ENCODE measurements at regions not wholly inside any gene's neighbourhood (a gene's known extent, or its start where the extent isn't known, plus 50 kb on each side); places are given as distances from the start of the nearest gene placed in this dataset.

GRCh38 chr6:9623985-9624384 lies 790.9 kb downstream of the TFAP2A start:
- ChIA-PET CTCF (no interaction called here), POLR2A (no interaction called here), RAD21 (ENCODE audit: low non-redundant PET in 1 of 2, low total read pairs in 2 of 2, uncharacterized antibody in 2 of 2, unreplicated experiment in 2 of 2) (interaction anchor here in 1 of 2 experiments (0.6 kb wide), 1 partner anchor 87 kb away, joined by 3 read pairs; no protein-coding TSS in a partner anchor)
- no peak for DNase-seq (ENCODE audit: low read depth, low spot score)
- Histone ChIP-seq H3K4me3 (replicated peaks in 1 of 2; ENCODE audit: low read depth in 1 of 2, low read length in 2 of 2) (no peak overlapping the region), H3K9me3 (ENCODE audit: control insufficient read depth in 1 of 2, insufficient read depth in 1 of 2, low read depth in 1 of 2, low read length in 2 of 2) (no peaks in the 10 kb centered on the region), H3K9me2 (ENCODE audit: insufficient read depth) (no peaks in the 10 kb centered on the region), H2AFZ (ENCODE audit: low read depth, low read length, poor library complexity, severe bottlenecking) (no peak overlapping the region), H3K9ac (ENCODE audit: low read length) (no peak overlapping the region), H3K36me3 (ENCODE audit: control insufficient read depth in 1 of 2, insufficient read depth in 2 of 2, low read length in 2 of 2) (no peaks in the 10 kb centered on the region), H4K20me1 (ENCODE audit: insufficient read depth) (no peaks in the 10 kb centered on the region), H3K4me1 (ENCODE audit: control insufficient read depth in 1 of 2, insufficient read depth in 2 of 2, low read length in 2 of 2) (no peaks in the 10 kb centered on the region), H3K27me3 (ENCODE audit: insufficient read depth, low read length) (no peaks in the 10 kb centered on the region), H3K4me2 (ENCODE audit: low read length) (no peak overlapping the region), H3K79me2 (ENCODE audit: insufficient read depth, low read length) (no peaks in the 10 kb centered on the region), H3K27ac (ENCODE audit: low read depth, low read length) (no peak overlapping the region)
- no TSS peak for BruUV-seq (replicated peaks)
- ATAC-seq, result no peak
- TF ChIP-seq ZBTB33 (IDR thresholded peaks at IDR 0.05; ENCODE audit: extremely low read depth, insufficient replicate concordance, low read length) (no peak), RAD21 (IDR thresholded peaks at IDR 0.05; ENCODE audit: low read depth) (no peak), ELF1 (IDR thresholded peaks at IDR 0.05; ENCODE audit: borderline replicate concordance, low read depth) (no peak), SP1 (IDR thresholded peaks at IDR 0.05; ENCODE audit: low read depth) (no peak), SRF (IDR thresholded peaks at IDR 0.05; ENCODE audit: low read depth) (no peak), REST (IDR thresholded peaks at IDR 0.05; ENCODE audit: low read depth) (no peak), POLR2AphosphoS5 (IDR thresholded peaks at IDR 0.05; ENCODE audit: low read depth, low read length) (no peak), EGR1 (IDR thresholded peaks at IDR 0.05; ENCODE audit: low read depth) (no peak), SIN3A (IDR thresholded peaks at IDR 0.05; ENCODE audit: low read depth) (no peak), CEBPB (IDR thresholded peaks at IDR 0.05; ENCODE audit: low read depth) (no peak), MAX (IDR thresholded peaks at IDR 0.05) (no peak), YY1 (IDR thresholded peaks at IDR 0.05; ENCODE audit: extremely low read depth, insufficient replicate concordance, low read depth, low read length) (no peak), CTCF (IDR thresholded peaks at IDR 0.05 in 2 of 3, conservative IDR thresholded peaks at IDR 0.05 in 1 of 3; ENCODE audit: borderline replicate concordance in 1 of 3, insufficient read depth in 1 of 3, low read depth in 2 of 3, low read length in 2 of 3) (no peak), FOSL1 (IDR thresholded peaks at IDR 0.05; ENCODE audit: low read depth) (no peak)
- intact Hi-C loops (cut with micrococcal nuclease), result no loop called here
